GM12874 (cell line): ENCODE measurements at regions not wholly inside any gene's neighbourhood (a gene's known extent, or its start where the extent isn't known, plus 50 kb on each side); places are given as distances from the start of the nearest gene placed in this dataset.

ENCODE experiments used
- CTCF ChIP-seq: IDR thresholded peaks from 2 replicates; pipeline ENCODE4 v1.5.1; 2011; ENCODE audit warnings: low read depth, mild to moderate bottlenecking, control low read depth, low read length, moderate library complexity; ENCODE audit not compliant: insufficient read depth

GRCh38 chr16:13816701-13817100 is 103.3 kb upstream of the ERCC4 start:
- TF ChIP-seq CTCF = no peak

- TF ChIP-seq CTCF = no peak
Measured at GRCh38 chr16:13823501-13823900, 96.5 kb upstream of the ERCC4 start.

GRCh38 chr16:13829697-13830299 is 90.2 kb upstream of the ERCC4 start:
- TF ChIP-seq CTCF = no peak

GRCh38 chr16:13833515-13833914 is 86.4 kb upstream of the ERCC4 start:
- TF ChIP-seq CTCF = no peak

- no peak for TF ChIP-seq CTCF
Measured at GRCh38 chr16:13835387-13835786, 84.6 kb upstream of the ERCC4 start.

- TF ChIP-seq CTCF = no peak
Measured at GRCh38 chr16:13835935-13836730, 83.8 kb upstream of the ERCC4 start.

GRCh38 chr16:13838401-13839190 is 81.4 kb upstream of the ERCC4 start:
- no peak for TF ChIP-seq CTCF
